ENCODE measurements at regions not wholly inside any gene's neighbourhood (a gene's known extent, or its start where the extent isn't known, plus 50 kb on each side); places are given as distances from the start of the nearest gene placed in this dataset.

- Histone ChIP-seq H3K9ac (ENCODE audit: low read depth, low read length) (peak overlapping the region; percentile 36), H3K36me3 (ENCODE audit: insufficient read depth, low read length) (no peaks in the 10 kb centered on the region), H3K9me3 (ENCODE audit: control insufficient read depth, insufficient read depth, low read length) (no peaks in the 10 kb centered on the region), H3K4me1 (ENCODE audit: insufficient read depth, low read length) (peaks cover 23% of the 10 kb centered on the region)
Observed at GRCh38 chr19:29364224-29364726, 151.3 kb upstream of the UQCRFS1 start.

- no peak overlapping the region for H3K9ac ChIP-seq (ENCODE audit: low read depth, low read length)
- no peaks in the 10 kb centered on the region for H3K9me3 ChIP-seq (ENCODE audit: control insufficient read depth, insufficient read depth, low read length)
- H3K36me3 ChIP-seq (ENCODE audit: insufficient read depth, low read length) = no peaks in the 10 kb centered on the region
- H3K4me1 ChIP-seq (ENCODE audit: insufficient read depth, low read length) = peaks cover 23% of the 10 kb centered on the region
Observed at GRCh38 chr19:29364999-29365398, 152.0 kb upstream of the UQCRFS1 start.

GRCh38 chr19:29365836-29366417 lies 153.0 kb upstream of the UQCRFS1 start:
- H3K9ac ChIP-seq (ENCODE audit: low read depth, low read length) = no peak overlapping the region
- H3K36me3 ChIP-seq (ENCODE audit: insufficient read depth, low read length) = no peaks in the 10 kb centered on the region
- peaks cover 23% of the 10 kb centered on the region for H3K4me1 ChIP-seq (ENCODE audit: insufficient read depth, low read length)
- H3K9me3 ChIP-seq (ENCODE audit: control insufficient read depth, insufficient read depth, low read length) = no peaks in the 10 kb centered on the region

- no peaks in the 10 kb centered on the region for H3K9me3 ChIP-seq (ENCODE audit: control insufficient read depth, insufficient read depth, low read length)
- H3K4me1 ChIP-seq (ENCODE audit: insufficient read depth, low read length) = peaks cover 23% of the 10 kb centered on the region
- no peak overlapping the region for H3K9ac ChIP-seq (ENCODE audit: low read depth, low read length)
- H3K36me3 ChIP-seq (ENCODE audit: insufficient read depth, low read length) = no peaks in the 10 kb centered on the region
Observed at GRCh38 chr19:29366757-29367156, 153.8 kb upstream of the UQCRFS1 start.

- Histone ChIP-seq H3K4me1 (ENCODE audit: insufficient read depth, low read length) (peaks cover 23% of the 10 kb centered on the region), H3K9me3 (ENCODE audit: control insufficient read depth, insufficient read depth, low read length) (no peaks in the 10 kb centered on the region), H3K9ac (ENCODE audit: low read depth, low read length) (no peak overlapping the region), H3K36me3 (ENCODE audit: insufficient read depth, low read length) (no peaks in the 10 kb centered on the region)
Observed at GRCh38 chr19:29367791-29368222, 154.9 kb upstream of the UQCRFS1 start.

- no peaks in the 10 kb centered on the region for H3K36me3 ChIP-seq (ENCODE audit: insufficient read depth, low read length)
- no peak overlapping the region for H3K9ac ChIP-seq (ENCODE audit: low read depth, low read length)
- H3K4me1 ChIP-seq (ENCODE audit: insufficient read depth, low read length) = peaks cover 20% of the 10 kb centered on the region
- no peaks in the 10 kb centered on the region for H3K9me3 ChIP-seq (ENCODE audit: control insufficient read depth, insufficient read depth, low read length)
Observed at GRCh38 chr19:29370276-29370675, 155.5 kb upstream of the VSTM2B start.

- no peaks in the 10 kb centered on the region for H3K9me3 ChIP-seq (ENCODE audit: control insufficient read depth, insufficient read depth, low read length)
- H3K36me3 ChIP-seq (ENCODE audit: insufficient read depth, low read length) = no peaks in the 10 kb centered on the region
- H3K9ac ChIP-seq (ENCODE audit: low read depth, low read length) = no peak overlapping the region
- peaks cover 13% of the 10 kb centered on the region for H3K4me1 ChIP-seq (ENCODE audit: insufficient read depth, low read length)
Observed at GRCh38 chr19:29371251-29372090, 154.3 kb upstream of the VSTM2B start.

- Histone ChIP-seq H3K4me1 (ENCODE audit: insufficient read depth, low read length) (peaks cover 7% of the 10 kb centered on the region; the same call in 1 of the 2 replicates), H3K36me3 (ENCODE audit: insufficient read depth, low read length) (no peaks in the 10 kb centered on the region), H3K9me3 (ENCODE audit: control insufficient read depth, insufficient read depth, low read length) (no peaks in the 10 kb centered on the region), H3K9ac (ENCODE audit: low read depth, low read length) (no peak overlapping the region)
Observed at GRCh38 chr19:29372091-29372415, 153.7 kb upstream of the VSTM2B start.

- no peaks in the 10 kb centered on the region for H3K9me3 ChIP-seq (ENCODE audit: control insufficient read depth, insufficient read depth, low read length)
- H3K36me3 ChIP-seq (ENCODE audit: insufficient read depth, low read length) = no peaks in the 10 kb centered on the region
- no peak overlapping the region for H3K9ac ChIP-seq (ENCODE audit: low read depth, low read length)
Observed at GRCh38 chr19:29372461-29372860, 153.3 kb upstream of the VSTM2B start.

GRCh38 chr19:29372921-29373797 lies 152.6 kb upstream of the VSTM2B start:
- Histone ChIP-seq H3K36me3 (ENCODE audit: insufficient read depth, low read length) (no peaks in the 10 kb centered on the region), H3K4me1 (ENCODE audit: insufficient read depth, low read length) (no peaks in the 10 kb centered on the region), H3K9ac (ENCODE audit: low read depth, low read length) (no peak overlapping the region), H3K9me3 (ENCODE audit: control insufficient read depth, insufficient read depth, low read length) (no peaks in the 10 kb centered on the region)

More at GRCh38 chr19:29372461-29372860, 153.3 kb upstream of the VSTM2B start:
- peaks cover 4% of the 10 kb centered on the region; the same call in 1 of the 2 replicates for H3K4me1 ChIP-seq (ENCODE audit: insufficient read depth, low read length)

- Histone ChIP-seq H3K9ac (ENCODE audit: low read depth, low read length) (no peak overlapping the region), H3K9me3 (ENCODE audit: control insufficient read depth, insufficient read depth, low read length) (no peaks in the 10 kb centered on the region), H3K4me1 (ENCODE audit: insufficient read depth, low read length) (peaks cover 8% of the 10 kb centered on the region; the same call in 1 of the 2 replicates), H3K36me3 (ENCODE audit: insufficient read depth, low read length) (no peaks in the 10 kb centered on the region)
Observed at GRCh38 chr19:29375429-29376119, 150.2 kb upstream of the VSTM2B start.

GRCh38 chr19:29376855-29377354 lies 148.9 kb upstream of the VSTM2B start:
- H3K4me1 ChIP-seq (ENCODE audit: insufficient read depth, low read length) = peaks cover 8% of the 10 kb centered on the region; the same call in 1 of the 2 replicates
- no peaks in the 10 kb centered on the region for H3K9me3 ChIP-seq (ENCODE audit: control insufficient read depth, insufficient read depth, low read length)
- no peak overlapping the region for H3K9ac ChIP-seq (ENCODE audit: low read depth, low read length)
- no peaks in the 10 kb centered on the region for H3K36me3 ChIP-seq (ENCODE audit: insufficient read depth, low read length)

- no peaks in the 10 kb centered on the region for H3K36me3 ChIP-seq (ENCODE audit: insufficient read depth, low read length)
- no peak overlapping the region for H3K9ac ChIP-seq (ENCODE audit: low read depth, low read length)
- H3K4me1 ChIP-seq (ENCODE audit: insufficient read depth, low read length) = peaks cover 8% of the 10 kb centered on the region; the same call in 1 of the 2 replicates
- no peaks in the 10 kb centered on the region for H3K9me3 ChIP-seq (ENCODE audit: control insufficient read depth, insufficient read depth, low read length)
Observed at GRCh38 chr19:29378126-29378525, 147.7 kb upstream of the VSTM2B start.

Measured in ES-I3 (cell line).